Testis (tissue), 2 donors: ENCODE measurements at regions not wholly inside any gene's neighbourhood (a gene's known extent, or its start where the extent isn't known, plus 50 kb on each side); places are given as distances from the start of the nearest gene placed in this dataset.

Experiments
- POLR2A ChIP-seq: fragments of 450-650 bp; IDR thresholded peaks from one replicate; pipeline ENCODE4 v1.6.1; 2017; ENCODE audit warnings: antibody characterized with exemption, mild to moderate bottlenecking, moderate library complexity
- TF ChIP-seq, protein P1 (sequence below), 3 experiments: fragments of 450-650 bp in 2 of 3; fragments of 200-600 bp in 1 of 3; sonication (generic) in 1 of 3; IDR thresholded peaks; one replicate each; pipeline ENCODE4 v1.5.1; 2016 to 2019; ENCODE audit warnings: antibody characterized with exemption in 3 of 3, mild to moderate bottlenecking in 2 of 3, moderate library complexity in 1 of 3

DNA sequence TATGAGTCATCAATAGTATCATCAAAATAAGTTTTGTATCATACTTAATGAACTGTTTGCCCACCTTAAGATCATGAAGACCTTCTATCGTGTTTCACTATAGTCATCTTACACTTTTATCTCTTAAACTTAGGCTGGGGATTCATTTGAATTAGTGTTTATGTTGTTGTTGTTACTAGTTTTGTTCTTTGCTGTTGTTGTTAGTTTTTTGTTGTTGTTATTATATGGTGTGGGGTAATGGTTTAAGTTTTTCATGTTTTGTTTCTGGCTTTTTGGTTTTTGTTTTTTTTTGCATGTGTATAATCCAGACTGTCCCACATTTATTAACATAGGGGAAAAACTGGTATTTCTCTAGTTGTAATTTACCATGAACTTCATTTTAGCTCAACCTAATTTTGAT is 965.1 kb upstream of the MIR17HG start:
- no peak for TF ChIP-seq POLR2A
- TF ChIP-seq, protein P1, sequence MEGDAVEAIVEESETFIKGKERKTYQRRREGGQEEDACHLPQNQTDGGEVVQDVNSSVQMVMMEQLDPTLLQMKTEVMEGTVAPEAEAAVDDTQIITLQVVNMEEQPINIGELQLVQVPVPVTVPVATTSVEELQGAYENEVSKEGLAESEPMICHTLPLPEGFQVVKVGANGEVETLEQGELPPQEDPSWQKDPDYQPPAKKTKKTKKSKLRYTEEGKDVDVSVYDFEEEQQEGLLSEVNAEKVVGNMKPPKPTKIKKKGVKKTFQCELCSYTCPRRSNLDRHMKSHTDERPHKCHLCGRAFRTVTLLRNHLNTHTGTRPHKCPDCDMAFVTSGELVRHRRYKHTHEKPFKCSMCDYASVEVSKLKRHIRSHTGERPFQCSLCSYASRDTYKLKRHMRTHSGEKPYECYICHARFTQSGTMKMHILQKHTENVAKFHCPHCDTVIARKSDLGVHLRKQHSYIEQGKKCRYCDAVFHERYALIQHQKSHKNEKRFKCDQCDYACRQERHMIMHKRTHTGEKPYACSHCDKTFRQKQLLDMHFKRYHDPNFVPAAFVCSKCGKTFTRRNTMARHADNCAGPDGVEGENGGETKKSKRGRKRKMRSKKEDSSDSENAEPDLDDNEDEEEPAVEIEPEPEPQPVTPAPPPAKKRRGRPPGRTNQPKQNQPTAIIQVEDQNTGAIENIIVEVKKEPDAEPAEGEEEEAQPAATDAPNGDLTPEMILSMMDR (IDR thresholded peaks at IDR 0.05), result no peak
